ENCODE measurements at regions not wholly inside any gene's neighbourhood (a gene's known extent, or its start where the extent isn't known, plus 50 kb on each side); places are given as distances from the start of the nearest gene placed in this dataset.
A peak's percentile ranks its signal among the peaks of the same experiment; 100 is the strongest.

- H3K4me3 ChIP-seq (ENCODE audit: control insufficient read depth, low read depth, low read length) = no peak overlapping the region
- DNase-seq (ENCODE audit: low read depth) = no peak
- no peak for TF ChIP-seq CTCF (IDR thresholded peaks at IDR 0.05; ENCODE audit: control insufficient read depth, insufficient read depth, low read depth, low read length, missing control alignments)
Measured at GRCh38 chr20:60255866-60256265, 297.6 kb downstream of the CDH26 start.

GRCh38 chr20:60256811-60257210 is 298.6 kb downstream of the CDH26 start:
- TF ChIP-seq CTCF (IDR thresholded peaks at IDR 0.05; ENCODE audit: control insufficient read depth, insufficient read depth, low read depth, low read length, missing control alignments) = no peak
- H3K4me3 ChIP-seq (ENCODE audit: control insufficient read depth, low read depth, low read length) = no peak overlapping the region
- DNase-seq (ENCODE audit: low read depth) = no peak

- TF ChIP-seq CTCF (IDR thresholded peaks at IDR 0.05; ENCODE audit: control insufficient read depth, insufficient read depth, low read depth, low read length, missing control alignments) = no peak
Measured at GRCh38 chr20:60257671-60258070, 299.4 kb downstream of the CDH26 start.

GRCh38 chr20:60258255-60258863 is 300.1 kb downstream of the CDH26 start:
- TF ChIP-seq CTCF (IDR thresholded peaks at IDR 0.05; ENCODE audit: control insufficient read depth, insufficient read depth, low read depth, low read length, missing control alignments) = no peak
- no peak overlapping the region for H3K4me3 ChIP-seq (ENCODE audit: control insufficient read depth, low read depth, low read length)
- DNase-seq (ENCODE audit: low read depth) = no peak

More at GRCh38 chr20:60257671-60258070, 299.4 kb downstream of the CDH26 start:
- no peak for DNase-seq (ENCODE audit: low read depth)
- H3K4me3 ChIP-seq (ENCODE audit: control insufficient read depth, low read depth, low read length) = no peak overlapping the region

- H3K4me3 ChIP-seq (ENCODE audit: control insufficient read depth, low read depth, low read length) = no peak overlapping the region
- no peak for TF ChIP-seq CTCF (IDR thresholded peaks at IDR 0.05; ENCODE audit: control insufficient read depth, insufficient read depth, low read depth, low read length, missing control alignments)
- DNase-seq (ENCODE audit: low read depth) = no peak
Measured at GRCh38 chr20:60261333-60261732, 303.1 kb downstream of the CDH26 start.

GRCh38 chr20:60262967-60263603 is 304.9 kb downstream of the CDH26 start:
- peak; percentile 73 for TF ChIP-seq CTCF (IDR thresholded peaks at IDR 0.05; ENCODE audit: control insufficient read depth, insufficient read depth, low read depth, low read length, missing control alignments)
- no peak overlapping the region for H3K4me3 ChIP-seq (ENCODE audit: control insufficient read depth, low read depth, low read length)
- no peak for DNase-seq (ENCODE audit: low read depth)
